NCI-H345 (cell line): ENCODE measurements at regions not wholly inside any gene's neighbourhood (a gene's known extent, or its start where the extent isn't known, plus 50 kb on each side); places are given as distances from the start of the nearest gene placed in this dataset.

Experiments used
- DNase-seq: peaks from one replicate; lab custom pipeline; 2025; lab: John Stamatoyannopoulos, UW

- no peak for DNase-seq
These were observed 88.2 kb upstream of the NAA20 start for GRCh38 chr20:19929012-19929360.

GRCh38 chr20:19929481-19930145, 87.5 kb upstream of the NAA20 start:
- no peak for DNase-seq

- DNase-seq, result no peak
These were observed 86.7 kb upstream of the NAA20 start for GRCh38 chr20:19930426-19930825.

- DNase-seq, result no peak
These were observed 84.9 kb upstream of the NAA20 start for GRCh38 chr20:19932170-19932667.

- DNase-seq, result peak; percentile 40
These were observed 82.2 kb upstream of the NAA20 start for GRCh38 chr20:19934792-19935491.

- DNase-seq, result peak; percentile 7
These were observed 81.3 kb upstream of the NAA20 start for GRCh38 chr20:19935842-19936241.

GRCh38 chr20:19936466-19937200, 80.5 kb upstream of the NAA20 start:
- no peak for DNase-seq

GRCh38 chr20:19937218-19937617, 79.9 kb upstream of the NAA20 start:
- no peak for DNase-seq

GRCh38 chr20:19937651-19938420, 79.3 kb upstream of the NAA20 start:
- no peak for DNase-seq

GRCh38 chr20:19938421-19939090, 78.6 kb upstream of the NAA20 start:
- no peak for DNase-seq

GRCh38 chr20:19940988-19941460, 76.1 kb upstream of the NAA20 start:
- DNase-seq, result no peak

GRCh38 chr20:19942611-19943010, 74.6 kb upstream of the NAA20 start:
- DNase-seq, result no peak

- DNase-seq, result no peak
These were observed 74.1 kb upstream of the NAA20 start for GRCh38 chr20:19943061-19943521.

- no peak for DNase-seq
These were observed 72.2 kb upstream of the NAA20 start for GRCh38 chr20:19944772-19945459.

GRCh38 chr20:19945732-19946670, 71.2 kb upstream of the NAA20 start:
- no peak for DNase-seq

- no peak for DNase-seq
These were observed 69.4 kb upstream of the NAA20 start for GRCh38 chr20:19947611-19948264.

- no peak for DNase-seq
These were observed 67.8 kb upstream of the NAA20 start for GRCh38 chr20:19949195-19949867.

- no peak for DNase-seq
These were observed 67.1 kb upstream of the NAA20 start for GRCh38 chr20:19950042-19950441.

GRCh38 chr20:19952392-19952791, 64.8 kb upstream of the NAA20 start:
- DNase-seq, result no peak
